AML-193 (cell line): ENCODE measurements at regions not wholly inside any gene's neighbourhood (a gene's known extent, or its start where the extent isn't known, plus 50 kb on each side); places are given as distances from the start of the nearest gene placed in this dataset.

Experiments
- DNase-seq, 2 experiments: peaks; one replicate each; lab custom pipeline; 2025; lab: John Stamatoyannopoulos, UW

DNA sequence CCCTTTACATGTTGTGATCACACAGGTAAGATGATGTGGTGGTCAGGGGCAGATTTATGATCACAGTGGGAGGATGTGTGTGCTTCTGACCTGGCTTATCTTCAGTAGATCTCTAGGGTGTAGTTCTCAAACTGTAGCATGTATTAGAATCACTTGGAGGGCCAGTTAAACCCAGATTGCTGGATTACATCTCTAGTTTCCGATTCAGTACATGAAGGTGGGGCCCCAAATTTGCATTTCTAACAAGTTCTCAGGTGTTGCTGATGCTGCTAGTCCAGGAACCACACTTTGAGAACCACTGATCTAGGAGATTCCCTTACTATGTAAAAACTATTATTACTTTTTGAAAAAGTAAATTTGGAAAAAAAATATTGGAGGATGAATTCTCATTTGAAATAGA is 199.3 kb upstream of the GOLIM4 start:
- no peak for DNase-seq

DNA sequence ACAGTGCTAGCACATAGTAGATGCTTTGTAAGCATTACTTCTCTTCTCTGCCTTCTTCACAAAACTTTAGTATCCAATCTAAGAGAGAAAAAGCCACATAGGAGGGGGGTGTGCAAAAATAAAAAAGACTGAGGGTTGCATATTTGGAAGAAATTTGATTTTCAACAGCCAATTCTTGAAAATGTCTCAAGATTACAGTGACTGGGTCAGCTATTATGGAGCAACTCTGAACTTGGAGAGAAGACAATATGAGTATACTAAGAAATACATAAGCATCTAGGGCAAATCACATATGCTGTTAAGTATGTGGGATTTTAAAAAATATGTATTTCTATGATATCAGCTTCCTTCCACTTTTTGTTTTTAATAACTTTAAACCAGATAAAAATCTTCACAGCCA is 196.6 kb upstream of the GOLIM4 start:
- DNase-seq = no peak

DNA sequence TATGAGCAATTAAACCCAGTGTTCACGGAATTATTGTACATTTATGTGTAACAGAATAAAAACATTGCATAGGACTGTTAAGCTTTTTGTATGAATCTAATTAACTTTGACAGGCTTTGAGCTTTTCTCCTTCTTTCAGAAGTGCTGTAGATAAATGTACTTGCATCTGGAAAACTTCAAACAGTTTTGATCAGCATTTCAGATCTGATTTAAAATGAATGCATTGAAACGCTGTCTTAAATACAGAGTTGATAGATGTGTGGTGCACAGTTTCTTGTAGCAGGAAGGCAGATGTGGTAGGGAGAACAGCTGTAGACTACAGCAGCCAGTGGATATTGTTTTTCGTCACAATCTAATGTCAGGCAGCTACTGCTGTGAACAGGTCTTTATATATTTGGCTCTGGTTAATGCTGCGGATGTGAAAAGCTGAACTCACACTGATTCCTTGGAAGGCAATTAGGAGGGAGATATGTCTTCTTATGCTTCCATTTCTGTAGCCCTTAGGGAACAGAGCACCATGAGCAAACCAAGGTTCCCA is 193.8 kb upstream of the GOLIM4 start:
- no peak for DNase-seq

DNA sequence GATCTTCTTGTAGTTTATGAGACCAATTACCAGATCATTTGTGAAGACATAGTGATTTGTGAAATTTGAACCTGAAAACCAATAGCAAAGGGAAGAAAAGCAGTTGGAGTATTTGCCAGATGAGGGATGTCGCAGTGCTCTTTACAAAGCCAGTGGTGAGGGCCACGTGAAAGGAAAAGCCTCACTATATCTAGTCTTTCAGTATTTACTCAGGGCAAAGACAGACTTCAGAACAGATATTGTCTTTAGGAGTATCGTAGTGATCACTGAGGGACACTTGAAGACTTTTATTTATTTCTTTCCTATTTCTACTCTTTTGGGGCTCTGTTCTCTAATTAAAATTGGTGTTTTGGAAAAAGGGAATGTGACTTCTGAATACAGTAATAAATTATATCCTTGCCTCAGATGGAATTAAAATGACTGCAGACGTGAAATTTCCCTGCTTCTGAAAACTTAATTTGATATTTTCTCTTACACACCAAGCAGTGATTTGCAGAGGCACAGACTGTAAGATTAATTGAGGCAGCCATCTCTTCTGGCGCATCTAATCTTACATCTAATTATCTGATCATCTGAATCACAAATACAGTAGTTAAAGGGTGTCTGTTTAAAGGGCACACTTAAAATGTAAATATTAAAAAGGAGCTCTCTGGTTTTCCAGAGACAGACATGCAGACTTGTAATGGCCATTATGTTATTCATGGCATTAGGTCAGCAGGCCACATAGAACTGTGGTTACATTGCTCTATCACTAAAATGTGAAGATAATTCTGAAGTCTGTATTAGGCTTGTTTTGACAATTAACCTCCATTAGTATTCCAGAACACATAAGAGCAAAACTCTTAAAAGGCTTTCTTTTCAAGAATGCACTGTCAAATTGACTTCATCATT is 193.0 kb upstream of the GOLIM4 start:
- no peak for DNase-seq

DNA sequence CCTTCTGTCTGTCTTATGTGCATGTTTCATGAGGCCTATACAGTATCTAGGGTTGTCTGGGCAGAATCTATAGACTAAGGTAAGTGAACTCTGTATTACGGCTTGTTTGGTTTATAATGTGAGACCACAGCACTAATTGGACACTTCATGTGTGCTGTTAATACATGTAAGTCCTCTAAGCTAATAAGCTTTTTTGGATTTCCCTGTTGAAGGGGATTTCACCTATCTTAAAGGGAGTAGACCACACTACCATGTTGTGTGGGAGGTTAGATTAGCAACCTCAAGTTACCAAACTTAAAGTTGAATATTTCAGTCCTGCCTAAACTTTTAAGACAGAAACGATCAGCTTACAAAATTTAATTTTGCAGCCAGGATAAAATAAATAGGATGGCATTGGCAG is 189.8 kb upstream of the GOLIM4 start:
- DNase-seq = no peak

DNA sequence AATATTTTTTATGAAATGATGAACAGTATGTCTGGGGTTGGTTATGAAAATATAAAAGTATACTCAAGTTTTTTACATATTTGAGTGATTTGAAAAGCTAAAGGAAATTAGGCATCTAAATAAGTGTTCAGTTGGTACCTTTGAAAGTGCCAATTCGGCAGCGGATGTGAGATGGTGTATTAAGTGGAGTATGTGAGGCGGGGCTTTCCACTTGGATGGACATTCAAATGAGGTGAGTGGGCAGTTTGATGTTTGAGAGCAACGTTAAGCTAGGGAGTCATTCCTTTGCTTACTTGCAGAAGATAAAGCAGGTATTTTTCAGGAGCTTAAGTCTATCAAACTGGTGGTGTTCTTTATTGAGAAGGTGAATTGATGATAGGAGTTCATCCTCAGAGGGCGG is 189.0 kb upstream of the GOLIM4 start:
- DNase-seq = no peak

DNA sequence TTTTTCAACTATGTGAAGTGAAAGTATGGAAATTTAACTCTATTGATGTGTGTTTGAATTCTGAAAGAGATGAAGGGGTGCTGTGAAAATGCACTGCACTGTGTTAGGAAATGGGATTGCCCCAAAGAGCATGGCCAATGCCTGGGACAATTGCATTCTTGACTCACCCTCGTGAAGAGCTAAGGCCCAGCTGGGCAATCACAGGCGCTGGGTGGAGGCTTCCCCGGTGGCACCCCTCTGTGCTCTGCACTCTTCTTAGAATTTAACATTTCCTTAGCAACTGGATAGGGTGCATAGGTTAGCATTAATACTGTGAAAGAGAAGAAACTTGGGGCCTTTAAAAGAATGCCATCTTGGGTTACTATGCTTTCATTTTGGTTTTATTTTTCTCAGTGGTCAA is 179.9 kb upstream of the GOLIM4 start:
- no peak for DNase-seq

DNA sequence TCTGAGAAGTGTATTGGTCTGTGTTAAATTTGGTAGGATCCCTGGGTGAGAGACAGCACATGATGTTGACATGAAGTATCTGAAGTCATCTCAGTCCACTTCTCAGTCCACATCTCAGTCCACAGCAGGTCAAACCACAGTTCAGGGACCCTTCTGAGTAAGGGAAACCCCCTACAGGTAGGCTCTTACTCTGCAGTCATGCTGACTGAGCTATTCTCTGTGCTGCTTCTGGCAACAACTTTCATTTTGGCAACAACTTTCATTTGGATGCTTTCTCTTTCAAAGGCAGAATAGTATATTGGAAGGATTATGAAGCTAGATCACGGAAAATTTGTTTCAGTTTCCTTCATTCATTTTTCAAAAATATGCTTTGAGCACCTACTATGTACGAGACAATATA is 178.2 kb upstream of the GOLIM4 start:
- DNase-seq = no peak

DNA sequence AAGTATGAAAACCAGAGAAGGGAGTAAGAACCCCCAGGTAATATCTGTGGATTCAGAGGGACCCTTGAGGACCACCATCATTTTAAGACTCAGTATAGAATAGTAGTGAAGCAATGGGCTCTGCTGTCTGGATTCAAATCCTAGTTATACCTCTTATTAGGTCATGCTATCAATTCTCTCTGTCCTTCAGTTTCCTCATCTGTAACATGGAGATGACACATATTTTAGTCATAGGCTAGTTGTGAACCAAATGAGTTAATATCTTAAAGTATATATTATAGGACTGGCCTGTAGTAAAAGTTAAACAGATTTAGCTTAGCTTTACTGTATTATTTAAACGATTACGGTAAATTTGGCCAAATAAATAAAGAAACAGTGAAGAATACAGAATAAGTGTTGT is 177.3 kb upstream of the GOLIM4 start:
- no peak for DNase-seq

DNA sequence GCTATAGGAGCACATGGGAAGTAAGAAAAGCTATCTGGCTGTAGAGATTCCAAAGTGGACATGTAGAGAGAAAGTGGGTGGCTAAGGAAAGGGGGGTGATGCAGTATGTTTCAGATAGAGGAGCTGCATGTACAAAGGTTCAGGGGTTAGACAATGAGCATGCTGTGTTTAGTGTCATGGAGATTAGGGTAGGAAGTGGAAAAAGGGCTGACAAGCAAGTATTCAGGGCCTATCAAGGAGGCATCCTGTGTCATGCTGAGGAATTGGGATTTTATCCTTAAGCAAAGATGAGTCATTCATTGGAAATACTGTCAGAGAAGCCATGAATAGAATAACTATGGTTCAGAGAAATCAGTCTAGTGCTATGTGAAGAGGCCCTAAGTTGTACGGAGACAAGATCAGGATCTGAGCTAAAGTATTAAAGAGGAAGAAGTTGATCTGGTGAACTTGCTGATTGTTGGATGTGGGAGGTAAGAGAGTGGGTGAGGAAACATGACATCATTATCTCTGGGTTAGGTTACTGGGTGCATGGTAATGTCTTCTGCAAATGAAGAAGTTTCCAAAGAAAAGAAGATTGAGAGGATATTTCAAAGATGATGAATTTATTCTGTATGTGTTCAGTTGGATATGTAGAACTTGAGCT is 176.7 kb upstream of the GOLIM4 start:
- no peak for DNase-seq

DNA sequence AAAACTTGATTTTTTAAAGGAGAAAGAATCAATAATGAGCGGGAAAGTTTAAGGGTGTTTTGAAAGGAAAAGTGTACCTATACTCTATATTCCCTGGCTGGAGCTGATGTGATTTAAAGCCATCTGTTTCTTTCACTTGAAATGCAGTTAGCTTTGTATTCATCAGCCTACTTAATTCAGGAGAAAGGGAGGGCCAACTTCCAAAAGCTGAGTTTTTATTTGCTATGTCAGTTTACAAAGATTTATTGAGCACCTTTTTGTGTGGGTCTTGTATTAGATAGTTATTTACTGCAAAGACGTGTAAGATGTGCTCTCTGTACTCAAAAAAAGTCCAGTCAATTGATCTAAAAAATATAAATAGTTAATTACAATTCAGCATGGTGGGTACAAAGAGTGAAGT is 176.2 kb upstream of the GOLIM4 start:
- no peak for DNase-seq

DNA sequence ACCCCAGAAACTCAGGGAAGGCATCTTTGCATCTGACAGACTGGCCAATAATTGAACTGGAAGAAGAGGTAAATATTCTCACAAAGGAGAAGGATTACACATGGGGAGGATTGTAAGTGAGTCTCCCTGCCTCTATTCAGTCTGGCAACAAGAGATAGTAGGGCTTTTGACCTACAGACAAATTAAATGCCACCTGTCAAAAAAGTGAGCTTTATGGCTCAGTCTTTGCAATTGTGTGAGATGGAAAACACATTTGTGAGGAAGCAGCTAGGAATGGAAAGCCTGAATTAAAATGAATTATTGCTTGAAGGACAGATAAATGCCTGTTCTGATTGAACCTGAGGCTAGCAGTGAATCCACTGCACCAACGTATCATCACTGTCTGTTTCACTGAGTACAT is 173.3 kb upstream of the GOLIM4 start:
- no peak for DNase-seq

DNA sequence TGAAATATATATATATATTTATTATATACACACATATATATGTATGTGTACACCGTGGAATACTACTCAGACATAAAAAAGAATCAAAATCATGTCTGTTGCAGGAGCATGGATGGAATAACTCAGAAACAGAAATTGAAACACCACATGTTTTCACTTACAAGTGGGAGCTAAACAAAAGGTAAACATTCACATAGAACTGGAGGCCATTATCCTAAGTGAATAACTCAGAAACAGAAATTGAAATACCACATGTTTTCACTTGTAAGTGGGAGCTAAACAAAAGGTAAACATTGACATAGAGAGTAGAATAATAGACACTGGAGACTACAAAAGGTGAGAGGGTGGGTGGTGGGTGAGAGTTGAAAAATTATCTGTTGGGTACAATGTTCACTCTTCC is 171.5 kb upstream of the GOLIM4 start:
- DNase-seq = no peak

DNA sequence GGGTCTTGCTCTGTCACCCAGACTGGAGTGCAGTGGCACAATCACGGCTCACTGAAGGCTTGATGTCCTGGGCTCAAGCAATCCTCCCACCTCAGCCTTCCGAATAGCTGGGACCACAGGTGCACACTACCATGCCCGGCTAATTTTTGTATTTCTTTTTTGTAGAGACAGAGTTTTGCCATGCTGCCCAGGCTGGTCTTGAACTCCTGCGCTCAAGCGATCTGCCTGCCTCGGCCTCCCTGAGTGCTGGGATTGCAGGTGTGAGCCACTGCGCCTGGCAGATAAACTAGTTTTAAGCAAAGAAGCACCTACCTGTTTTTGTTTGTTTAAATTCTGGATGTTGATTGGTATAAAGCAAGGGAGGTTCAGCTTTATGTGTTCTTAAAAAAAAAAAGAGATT is 170.6 kb upstream of the GOLIM4 start:
- DNase-seq = no peak

DNA sequence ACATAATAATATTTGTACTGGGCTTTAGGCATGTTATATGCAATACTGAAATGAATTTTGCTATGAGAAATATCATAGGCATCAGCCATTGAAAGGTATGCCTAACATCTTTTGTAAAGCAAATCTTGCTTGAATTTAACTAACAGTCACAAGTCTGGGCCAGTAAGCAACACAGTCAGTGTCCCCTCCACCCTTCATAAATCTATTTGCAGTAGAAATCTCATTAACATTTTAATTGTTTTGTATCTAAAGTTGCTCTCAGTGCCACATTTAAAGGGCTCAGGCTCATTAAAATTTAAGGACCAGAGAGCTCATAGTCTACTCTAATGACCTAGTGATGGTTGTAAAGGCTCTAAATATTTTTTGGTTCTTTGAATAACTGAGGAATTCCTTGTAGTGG is 167.2 kb upstream of the GOLIM4 start:
- DNase-seq = no peak

DNA sequence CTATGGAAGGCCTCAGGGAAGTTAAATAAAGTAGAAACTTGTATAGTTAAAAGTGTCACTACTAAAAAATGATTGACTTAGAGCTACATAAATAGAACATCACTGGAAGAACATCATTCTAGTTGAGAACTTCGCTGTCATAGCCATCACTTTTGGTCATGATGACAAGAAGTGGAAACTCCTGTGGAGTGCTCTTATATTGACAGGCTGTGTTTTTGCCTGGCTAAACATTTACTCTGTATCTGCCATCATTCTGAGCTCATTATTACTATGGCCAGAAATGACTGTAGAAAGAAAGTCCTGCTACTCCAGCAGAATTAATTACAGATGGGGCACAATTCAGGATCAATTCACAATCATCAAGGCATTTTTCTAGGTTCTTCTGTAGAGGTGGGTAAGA is 165.1 kb upstream of the GOLIM4 start:
- DNase-seq = no peak

DNA sequence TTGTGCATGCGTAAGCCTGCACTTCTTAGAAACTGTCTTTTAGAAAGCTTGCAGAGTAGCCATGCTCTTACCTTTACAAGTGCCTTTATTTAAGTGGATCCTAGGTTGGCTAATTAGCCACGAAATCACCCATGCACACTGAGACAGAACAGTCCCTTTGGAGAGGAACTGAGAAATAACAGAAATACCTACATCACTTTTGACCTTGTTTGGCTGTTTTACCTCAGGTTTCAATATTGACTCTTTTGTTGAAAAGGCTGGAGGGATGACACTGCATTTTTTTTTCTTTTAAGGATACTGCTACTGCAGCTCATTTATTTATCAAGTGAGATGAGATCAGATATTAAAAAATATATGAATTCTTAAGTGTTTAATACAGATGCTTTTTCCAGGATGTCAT is 155.6 kb upstream of the GOLIM4 start:
- no peak for DNase-seq

DNA sequence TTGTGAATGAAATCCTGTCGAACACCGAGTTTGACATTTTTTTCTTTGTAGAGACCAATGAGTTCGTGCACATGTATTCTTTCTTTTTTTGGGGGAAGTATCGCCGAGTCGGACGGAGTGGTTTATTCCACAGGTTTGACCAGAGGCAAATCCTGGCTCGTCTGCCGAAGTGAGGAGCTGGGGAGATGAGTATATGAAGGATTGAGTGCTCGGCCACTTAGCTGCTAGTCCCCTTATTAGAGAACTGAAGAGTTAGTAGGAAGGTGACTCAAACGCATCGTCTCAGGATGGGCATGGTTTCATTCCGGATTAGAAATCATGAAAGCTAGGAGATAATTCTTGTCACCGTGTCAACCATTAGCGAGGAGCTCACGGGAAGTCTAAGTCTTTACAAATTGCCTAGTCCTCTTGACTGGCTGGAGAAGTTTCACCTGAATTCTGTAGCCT is 154.7 kb upstream of the GOLIM4 start:
- no peak for DNase-seq

DNA sequence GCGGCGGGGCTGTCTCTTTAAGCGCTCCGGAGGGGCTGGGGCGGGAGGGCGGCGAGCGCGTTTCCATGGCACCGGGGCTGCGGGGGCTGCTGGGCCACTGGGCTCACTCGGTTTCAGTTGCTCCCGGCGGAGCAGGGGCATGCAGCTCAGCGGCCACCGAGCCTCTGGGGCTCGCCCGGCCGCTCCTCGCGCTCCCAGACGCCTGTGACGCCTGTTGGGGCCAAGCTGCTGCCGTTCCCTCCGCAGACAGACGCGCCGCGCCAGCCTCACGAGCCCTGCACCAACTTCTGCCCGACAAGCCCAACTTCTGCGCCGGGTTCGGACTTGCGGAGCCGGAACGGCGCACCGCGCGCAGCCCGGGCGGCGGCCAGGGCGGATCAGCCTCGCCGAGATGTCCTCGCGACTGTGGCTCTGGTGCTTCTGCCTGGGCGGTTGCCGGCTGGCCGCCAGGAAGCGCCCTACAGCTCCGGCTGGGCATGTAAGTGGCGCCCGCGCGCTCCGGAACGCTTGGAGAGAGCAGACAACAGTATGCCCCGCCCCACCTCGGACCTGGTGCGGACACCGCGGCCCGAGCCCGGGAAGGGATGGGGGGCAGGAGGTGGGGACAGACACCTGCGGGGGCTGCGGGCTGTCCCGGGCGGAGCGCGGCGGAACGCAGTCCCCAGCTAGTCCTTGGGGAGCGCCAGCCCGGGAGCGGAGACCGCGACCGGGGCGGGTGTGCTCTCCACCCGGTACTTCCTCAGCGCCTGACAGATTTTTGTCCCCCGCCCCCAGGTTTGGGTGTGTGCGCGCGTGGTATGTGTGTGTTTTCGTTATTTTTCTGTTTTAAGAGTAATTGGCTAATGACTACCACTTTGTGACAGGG is 154.1 kb upstream of the GOLIM4 start:
- no peak for DNase-seq

DNA sequence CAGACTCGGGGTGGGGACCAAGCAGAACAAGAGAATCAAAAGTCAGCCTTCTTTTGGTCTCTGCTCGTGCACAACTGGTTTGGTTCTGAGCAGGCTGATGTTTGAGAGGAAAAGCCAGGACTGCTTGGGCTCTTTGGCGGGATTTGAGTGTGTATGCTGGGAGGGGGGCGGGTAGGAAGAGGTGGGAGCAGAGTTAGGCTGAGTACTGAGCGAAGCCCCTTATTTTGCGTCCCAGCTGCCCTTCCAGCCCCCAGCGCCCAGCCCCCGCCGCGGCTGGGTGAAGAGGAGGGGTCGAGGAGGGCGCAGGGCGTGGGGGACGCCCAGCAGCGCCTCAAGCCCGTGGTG is 153.5 kb upstream of the GOLIM4 start:
- DNase-seq = no peak

DNA sequence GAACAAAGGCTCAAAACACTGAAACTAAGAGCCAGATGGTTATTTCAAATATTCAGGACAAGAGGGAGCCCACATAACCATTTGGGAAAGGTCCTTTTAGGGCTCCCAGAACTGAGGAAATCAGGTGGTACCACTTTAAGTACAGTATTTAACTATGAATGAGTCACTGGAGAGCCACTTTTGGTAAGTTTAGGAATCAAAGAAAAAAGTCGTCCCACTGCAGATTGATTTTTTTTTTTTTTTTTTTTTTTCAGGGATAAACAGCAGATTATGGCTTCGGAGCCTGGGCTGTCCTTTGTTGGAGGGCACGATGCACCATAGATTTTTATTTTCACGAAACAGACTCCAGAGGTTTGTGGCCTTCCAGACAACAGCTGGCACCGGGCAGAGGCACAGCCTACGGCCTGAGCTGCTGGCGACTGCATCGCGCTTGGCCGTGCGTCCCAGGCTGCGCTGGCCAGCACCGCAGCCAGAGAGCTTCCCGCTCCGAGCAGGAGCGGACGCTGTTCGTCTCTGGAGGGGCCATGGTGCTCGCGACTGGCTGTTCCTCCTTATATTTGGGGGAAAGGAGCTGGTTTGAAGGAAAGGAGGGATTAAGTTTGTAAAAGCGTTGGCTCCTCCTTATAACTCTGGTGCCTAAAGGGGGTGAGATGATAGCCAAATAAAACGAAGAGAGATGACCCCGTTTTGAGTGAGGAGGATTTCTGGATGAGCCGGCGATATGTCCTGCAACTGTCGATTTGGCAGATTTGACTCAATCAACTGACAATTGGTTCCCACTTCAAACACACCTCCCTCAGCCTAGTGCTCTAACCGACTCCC is 152.9 kb upstream of the GOLIM4 start:
- no peak for DNase-seq

DNA sequence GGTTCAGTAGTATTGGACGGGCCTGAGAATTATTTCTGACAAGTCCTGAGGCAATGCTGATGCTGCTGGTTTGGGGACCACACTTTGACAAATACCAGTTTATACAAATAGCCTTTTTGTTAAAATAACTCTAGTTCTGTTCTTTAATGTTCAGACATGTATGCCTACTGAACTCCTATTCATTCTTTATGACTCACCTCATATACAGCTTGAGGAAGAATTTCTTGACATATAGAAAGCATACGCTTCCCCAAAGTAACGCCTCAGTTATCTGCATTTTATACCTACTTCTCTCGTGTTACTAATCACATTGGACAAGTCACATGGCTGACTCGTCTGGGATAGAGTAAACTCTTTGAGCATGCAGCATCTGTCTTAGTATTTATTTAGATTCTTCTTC is 145.4 kb upstream of the GOLIM4 start:
- no peak for DNase-seq
